Renal cortical epithelial cell (primary cell): ENCODE measurements at regions not wholly inside any gene's neighbourhood (a gene's known extent, or its start where the extent isn't known, plus 50 kb on each side); places are given as distances from the start of the nearest gene placed in this dataset.
"Not testable (repeated sequence)": the region's sequence is repeated elsewhere in the genome, so short reads cannot be mapped to it uniquely, and the experiment has no call there.

Experiments used
- DNase-seq: peaks from one replicate; pipeline ENCODE4 v3.0.0-alpha.2; 2011; ENCODE audit warnings: low read depth

- no peak for DNase-seq
These were observed 73.5 kb downstream of the GOLGA8G start for GRCh38 chr15:28459279-28459678.

- DNase-seq: peak; percentile 11
These were observed 75.3 kb downstream of the GOLGA8G start for GRCh38 chr15:28457396-28457932.

DNA sequence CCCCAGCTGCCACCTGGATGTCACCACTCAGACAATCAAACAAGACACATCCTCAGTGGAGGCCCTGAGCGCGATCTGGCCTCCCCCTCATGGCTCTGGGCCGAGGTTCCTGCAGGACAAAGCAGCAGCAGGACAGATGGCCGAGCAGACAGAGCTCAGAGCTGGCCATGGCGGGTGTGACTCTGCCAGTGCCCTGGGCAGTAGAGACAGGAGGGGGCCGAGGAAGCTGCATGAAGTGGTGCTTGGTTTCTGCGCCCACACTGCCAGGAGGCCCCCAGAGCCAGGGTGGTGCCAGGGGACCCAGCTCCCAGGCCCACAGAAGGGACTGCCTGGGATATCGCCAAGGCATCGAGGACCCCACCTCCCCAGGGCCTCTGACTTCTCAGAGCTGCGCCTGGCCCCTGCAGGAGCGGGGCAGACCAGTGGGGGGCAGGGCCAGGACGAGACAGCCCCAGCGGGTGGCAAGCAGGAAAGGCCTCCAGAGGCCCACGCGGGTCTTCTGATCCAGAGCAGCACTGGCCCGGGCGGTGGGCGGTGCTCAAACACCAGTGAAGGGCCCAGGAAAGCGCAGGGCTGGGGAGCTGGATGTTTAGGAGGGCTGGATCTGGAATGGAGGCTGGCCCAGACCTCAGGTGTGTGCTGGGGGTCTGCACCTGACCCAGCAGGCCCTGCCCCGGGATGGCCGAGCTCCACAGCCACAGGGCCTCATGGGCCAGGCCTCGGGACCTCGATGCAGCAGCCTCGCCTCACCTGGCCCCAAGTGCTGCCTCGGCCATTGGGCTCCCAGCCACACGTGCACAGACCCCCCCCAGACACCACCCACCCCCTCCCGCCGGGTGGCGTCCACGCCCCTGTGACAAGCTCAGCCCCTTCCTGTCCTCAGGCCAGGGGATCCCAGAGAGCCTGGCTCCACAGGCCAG lies 76.0 kb downstream of the GOLGA8G start:
- DNase-seq: no peak

DNA sequence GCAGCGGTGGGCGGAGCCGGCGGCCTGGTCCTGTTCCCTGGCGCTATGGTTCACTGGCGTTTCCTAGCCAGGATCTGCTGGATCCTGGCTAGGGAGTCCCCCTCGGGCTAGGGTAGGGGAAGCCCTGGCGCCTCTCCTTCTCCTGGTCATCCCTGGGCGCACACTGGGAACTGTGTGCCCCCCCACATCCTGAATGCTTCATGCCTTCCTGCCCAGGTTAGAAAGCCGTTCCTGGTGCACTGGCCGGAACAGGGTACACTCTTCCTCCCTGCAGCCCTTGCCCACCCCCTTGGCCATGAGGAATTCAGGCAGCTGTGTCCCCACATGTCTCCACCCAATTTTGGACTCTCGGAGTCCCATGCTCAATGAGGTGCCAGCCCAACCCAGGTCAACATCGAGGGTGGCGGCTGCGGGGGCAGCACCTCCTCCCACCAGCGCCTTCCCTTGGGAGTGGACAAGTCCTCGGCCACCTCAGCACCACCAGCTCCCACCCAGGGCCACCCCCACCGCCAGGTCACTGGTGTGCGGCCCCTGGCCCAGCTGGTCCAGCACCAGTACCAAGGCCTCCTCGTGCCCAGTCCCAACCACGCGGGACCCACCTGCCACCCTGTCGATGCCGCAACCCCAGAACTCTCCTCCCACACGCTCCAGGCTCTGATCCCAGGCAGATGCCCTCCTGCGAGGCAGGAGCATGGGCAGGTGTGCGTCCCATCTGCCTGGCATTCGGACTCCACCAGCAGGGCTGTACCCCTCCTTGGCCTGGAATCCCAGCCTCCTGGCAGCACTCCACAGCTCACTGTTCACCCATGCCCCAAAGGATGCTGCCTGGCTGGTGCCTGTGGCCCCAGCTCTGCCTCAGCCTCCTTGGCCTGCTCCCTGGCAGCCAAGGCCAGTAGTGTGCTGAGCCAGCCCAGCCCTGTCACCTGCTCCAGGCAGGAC lies 77.0 kb downstream of the GOLGA8G start:
- DNase-seq: not testable (repeated sequence)

DNA sequence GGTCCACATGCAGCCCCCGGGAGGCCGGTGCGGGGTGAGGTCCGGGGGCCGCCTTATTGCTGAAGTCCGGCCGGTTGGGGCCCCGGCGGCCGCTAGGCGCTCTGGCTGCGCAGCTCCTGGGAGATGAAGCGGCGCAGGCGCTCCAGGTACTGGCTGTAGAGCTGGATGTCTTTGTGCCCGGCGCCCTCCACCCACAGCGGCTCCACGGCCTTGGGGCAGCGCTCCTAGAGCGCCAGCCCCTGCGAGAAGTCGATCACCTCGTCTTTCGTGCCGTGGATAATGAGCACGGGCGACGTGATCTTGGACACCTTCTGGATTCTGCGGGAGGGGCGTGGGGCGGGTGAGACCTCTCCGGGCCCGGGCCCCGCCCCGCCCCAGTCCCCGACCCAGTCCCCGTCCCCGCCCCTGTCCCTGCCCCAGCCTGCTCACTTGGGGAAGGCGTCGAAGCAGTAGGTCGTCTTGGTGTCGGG lies 76.3 kb downstream of the GOLGA8F start:
- not testable (repeated sequence) for DNase-seq
